ENCODE measurements at regions not wholly inside any gene's neighbourhood (a gene's known extent, or its start where the extent isn't known, plus 50 kb on each side); places are given as distances from the start of the nearest gene placed in this dataset.

- TF ChIP-seq CTCF (IDR thresholded peaks at IDR 0.05; ENCODE audit: insufficient read depth in 1 of 2, low read depth in 1 of 2, low read length in 1 of 2, severe bottlenecking in 1 of 2, unreplicated experiment in 1 of 2) = no peak
- no peaks in the 10 kb centered on the region for H3K4me1 ChIP-seq
- POLR2A ChIA-PET = no interaction called here
- H3K36me3 Mint-ChIP-seq (ENCODE audit: insufficient read depth, unreplicated experiment) = no peaks in the 10 kb centered on the region
- no peak overlapping the region for H3K4me3 ChIP-seq (ENCODE audit: low read depth, low read length)
- no peaks in the 10 kb centered on the region for H3K36me3 ChIP-seq (ENCODE audit: control insufficient read depth, insufficient read depth, low read length)
- intact Hi-C loops (cut with micrococcal nuclease; ENCODE audit: unreplicated experiment) = no loop called here
- H3K4me3 Mint-ChIP-seq (ENCODE audit: unreplicated experiment) = no peak overlapping the region
- peaks cover 12% of the 10 kb centered on the region for H3K27me3 Mint-ChIP-seq (ENCODE audit: insufficient read depth, unreplicated experiment)
- H3K9me3 Mint-ChIP-seq (ENCODE audit: unreplicated experiment) = peaks cover 23% of the 10 kb centered on the region
- BruUV-seq (replicated peaks) = no TSS peak
- H3K27ac Mint-ChIP-seq (ENCODE audit: unreplicated experiment) = no peak overlapping the region
- H3K4me1 Mint-ChIP-seq (ENCODE audit: low read depth, unreplicated experiment) = no peaks in the 10 kb centered on the region
- H3K27me3 ChIP-seq (replicated peaks; ENCODE audit: control insufficient read depth, insufficient read depth, low read length) = no peaks in the 10 kb centered on the region
- CTCF ChIA-PET = no interaction called here
- no peak for DNase-seq
- no peaks in the 10 kb centered on the region for H3K9me3 ChIP-seq
Observed at GRCh38 chr6:164417537-164418261, 891.7 kb downstream of the C6orf118 start.

GRCh38 chr6:164415832-164416563, 893.4 kb downstream of the C6orf118 start:
- no peaks in the 10 kb centered on the region for H3K4me1 ChIP-seq
- no peaks in the 10 kb centered on the region for H3K9me3 ChIP-seq
- CTCF ChIA-PET = no interaction called here
- POLR2A ChIA-PET = no interaction called here
- Mint-ChIP-seq H3K4me1 (ENCODE audit: low read depth, unreplicated experiment) (no peaks in the 10 kb centered on the region), H3K9me3 (ENCODE audit: unreplicated experiment) (peaks cover 11% of the 10 kb centered on the region), H3K36me3 (ENCODE audit: insufficient read depth, unreplicated experiment) (no peaks in the 10 kb centered on the region), H3K27ac (ENCODE audit: unreplicated experiment) (no peak overlapping the region), H3K4me3 (ENCODE audit: unreplicated experiment) (no peak overlapping the region), H3K27me3 (ENCODE audit: insufficient read depth, unreplicated experiment) (peaks cover 19% of the 10 kb centered on the region)
- no peaks in the 10 kb centered on the region for H3K27me3 ChIP-seq (replicated peaks; ENCODE audit: control insufficient read depth, insufficient read depth, low read length)
- H3K4me3 ChIP-seq (ENCODE audit: low read depth, low read length) = no peak overlapping the region
- H3K36me3 ChIP-seq (ENCODE audit: control insufficient read depth, insufficient read depth, low read length) = no peaks in the 10 kb centered on the region
- DNase-seq = no peak
- no peak for TF ChIP-seq CTCF (IDR thresholded peaks at IDR 0.05; ENCODE audit: insufficient read depth in 1 of 2, low read depth in 1 of 2, low read length in 1 of 2, severe bottlenecking in 1 of 2, unreplicated experiment in 1 of 2)
- BruUV-seq (replicated peaks) = no TSS peak
- intact Hi-C loops (cut with micrococcal nuclease; ENCODE audit: unreplicated experiment) = no loop called here

GRCh38 chr6:164414695-164415094, 894.7 kb downstream of the C6orf118 start:
- intact Hi-C loops (cut with micrococcal nuclease; ENCODE audit: unreplicated experiment) = no loop called here
- Mint-ChIP-seq H3K4me3 (ENCODE audit: unreplicated experiment) (no peak overlapping the region), H3K4me1 (ENCODE audit: low read depth, unreplicated experiment) (no peaks in the 10 kb centered on the region), H3K27me3 (ENCODE audit: insufficient read depth, unreplicated experiment) (peaks cover 22% of the 10 kb centered on the region), H3K9me3 (ENCODE audit: unreplicated experiment) (no peaks in the 10 kb centered on the region), H3K36me3 (ENCODE audit: insufficient read depth, unreplicated experiment) (no peaks in the 10 kb centered on the region), H3K27ac (ENCODE audit: unreplicated experiment) (no peak overlapping the region)
- ChIA-PET POLR2A (no interaction called here), CTCF (no interaction called here)
- DNase-seq = no peak
- Histone ChIP-seq H3K4me3 (ENCODE audit: low read depth, low read length) (no peak overlapping the region), H3K4me1 (no peaks in the 10 kb centered on the region), H3K27me3 (replicated peaks; ENCODE audit: control insufficient read depth, insufficient read depth, low read length) (no peaks in the 10 kb centered on the region), H3K36me3 (ENCODE audit: control insufficient read depth, insufficient read depth, low read length) (no peaks in the 10 kb centered on the region), H3K9me3 (no peaks in the 10 kb centered on the region)
- no TSS peak for BruUV-seq (replicated peaks)
- no peak for TF ChIP-seq CTCF (IDR thresholded peaks at IDR 0.05; ENCODE audit: insufficient read depth in 1 of 2, low read depth in 1 of 2, low read length in 1 of 2, severe bottlenecking in 1 of 2, unreplicated experiment in 1 of 2)

All from Caco-2 (cell line).